Parathyroid adenoma (tissue), 2 donors: ENCODE measurements at regions not wholly inside any gene's neighbourhood (a gene's known extent, or its start where the extent isn't known, plus 50 kb on each side); places are given as distances from the start of the nearest gene placed in this dataset.

Experiments
- H2AFZ ChIP-seq: fragments of 300-600 bp; sonication (generic); one replicate; pipeline ENCODE4 v1.7.0; 2017; ENCODE audit warnings: antibody characterized with exemption, mild to moderate bottlenecking
- H3K27ac ChIP-seq: fragments of 300-600 bp; sonication (generic); one replicate; pipeline ENCODE4 v1.7.0; 2017
- H3K27me3 ChIP-seq: fragments of 300-600 bp; sonication (generic); one replicate; pipeline ENCODE4 v1.7.0; 2017; ENCODE audit warnings: low read length; ENCODE audit not compliant: control insufficient read depth, insufficient read depth
- H3K36me3 ChIP-seq: fragments of 300-600 bp; sonication (generic); one replicate; pipeline ENCODE4 v1.7.0; 2017; ENCODE audit warnings: low read length; ENCODE audit not compliant: control insufficient read depth, insufficient read depth
- H3K4me1 ChIP-seq: fragments of 300-600 bp; sonication (generic); one replicate; pipeline ENCODE4 v1.7.0; 2017; ENCODE audit warnings: control low read depth
- H3K4me2 ChIP-seq: fragments of 300-600 bp; sonication (generic); one replicate; pipeline ENCODE4 v1.7.0; 2017; ENCODE audit warnings: low read length
- H3K4me3 ChIP-seq: fragments of 300-600 bp; sonication (generic); one replicate; pipeline ENCODE4 v1.7.0; 2017; ENCODE audit warnings: low read depth, low read length
- H3K79me2 ChIP-seq: fragments of 300-600 bp; sonication (generic); one replicate; pipeline ENCODE4 v1.7.0; 2017; ENCODE audit warnings: control low read depth
- H3K9ac ChIP-seq: fragments of 300-600 bp; sonication (generic); one replicate; pipeline ENCODE4 v1.7.0; 2017; ENCODE audit warnings: mild to moderate bottlenecking
- H3K9me3 ChIP-seq: fragments of 300-600 bp; sonication (generic); one replicate; pipeline ENCODE4 v1.7.0; 2017; ENCODE audit warnings: low read length; ENCODE audit not compliant: control insufficient read depth
- TF ChIP-seq, protein P1 (sequence below): fragments of 300-600 bp; sonication (generic); IDR thresholded peaks from one replicate; pipeline ENCODE4 v1.7.0; 2017; ENCODE audit warnings: antibody characterized with exemption, mild to moderate bottlenecking
- donor health status: primary hyperparathyroidism.

DNA sequence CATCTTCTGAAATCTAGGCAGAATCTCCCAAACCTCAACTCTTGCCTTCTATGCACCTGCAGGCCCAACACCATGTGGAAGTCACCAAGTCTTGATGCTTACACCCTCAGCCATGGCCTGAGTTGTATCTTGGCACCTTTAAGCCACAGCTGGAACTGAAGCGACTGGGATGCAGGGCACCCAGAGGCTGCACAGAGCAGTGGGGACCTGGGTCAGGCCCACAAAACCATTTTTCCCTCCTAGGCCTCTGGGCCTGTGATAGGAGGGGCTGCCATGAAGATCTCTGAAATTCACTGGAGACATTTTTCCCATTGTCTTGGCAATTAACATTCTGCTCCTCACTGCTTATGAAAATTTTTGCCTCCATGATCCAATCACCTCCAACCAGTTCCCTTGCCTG, 1388.5 kb downstream of the ADGRL3 start:
- H2AFZ ChIP-seq = no peak overlapping the region
- no peak overlapping the region for H3K4me2 ChIP-seq
- H3K27ac ChIP-seq = no peak overlapping the region
- H3K9ac ChIP-seq = no peak overlapping the region
- H3K4me1 ChIP-seq = no peaks in the 10 kb centered on the region
- H3K27me3 ChIP-seq = no peaks in the 10 kb centered on the region
- no peaks in the 10 kb centered on the region for H3K79me2 ChIP-seq
- no peaks in the 10 kb centered on the region for H3K9me3 ChIP-seq
- H3K36me3 ChIP-seq = no peaks in the 10 kb centered on the region
- TF ChIP-seq, protein P1, sequence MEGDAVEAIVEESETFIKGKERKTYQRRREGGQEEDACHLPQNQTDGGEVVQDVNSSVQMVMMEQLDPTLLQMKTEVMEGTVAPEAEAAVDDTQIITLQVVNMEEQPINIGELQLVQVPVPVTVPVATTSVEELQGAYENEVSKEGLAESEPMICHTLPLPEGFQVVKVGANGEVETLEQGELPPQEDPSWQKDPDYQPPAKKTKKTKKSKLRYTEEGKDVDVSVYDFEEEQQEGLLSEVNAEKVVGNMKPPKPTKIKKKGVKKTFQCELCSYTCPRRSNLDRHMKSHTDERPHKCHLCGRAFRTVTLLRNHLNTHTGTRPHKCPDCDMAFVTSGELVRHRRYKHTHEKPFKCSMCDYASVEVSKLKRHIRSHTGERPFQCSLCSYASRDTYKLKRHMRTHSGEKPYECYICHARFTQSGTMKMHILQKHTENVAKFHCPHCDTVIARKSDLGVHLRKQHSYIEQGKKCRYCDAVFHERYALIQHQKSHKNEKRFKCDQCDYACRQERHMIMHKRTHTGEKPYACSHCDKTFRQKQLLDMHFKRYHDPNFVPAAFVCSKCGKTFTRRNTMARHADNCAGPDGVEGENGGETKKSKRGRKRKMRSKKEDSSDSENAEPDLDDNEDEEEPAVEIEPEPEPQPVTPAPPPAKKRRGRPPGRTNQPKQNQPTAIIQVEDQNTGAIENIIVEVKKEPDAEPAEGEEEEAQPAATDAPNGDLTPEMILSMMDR = no peak
- H3K4me3 ChIP-seq = no peak overlapping the region

DNA sequence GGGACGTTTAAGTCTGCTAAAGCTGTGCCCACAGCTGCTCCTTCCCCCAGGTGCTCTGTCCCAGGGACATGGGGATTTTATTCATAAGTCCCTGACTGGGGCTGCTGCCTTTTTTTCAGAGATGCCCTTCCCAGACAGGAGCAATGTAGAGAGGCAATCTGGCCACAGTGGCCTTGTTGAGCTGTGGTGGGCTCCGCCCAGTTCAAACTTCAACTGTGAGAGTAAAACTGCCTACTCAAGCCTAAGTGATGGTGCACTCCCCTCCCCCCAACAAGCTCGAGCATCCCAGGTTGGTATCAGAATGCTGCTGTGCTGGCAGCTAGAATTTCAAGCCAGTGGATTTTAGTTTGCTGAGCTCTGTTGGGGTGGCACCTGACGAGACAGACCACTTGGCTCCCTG, 1371.4 kb downstream of the ADGRL3 start:
- Histone ChIP-seq H3K4me1 (no peaks in the 10 kb centered on the region), H3K27me3 (no peaks in the 10 kb centered on the region), H3K4me2 (no peak overlapping the region), H2AFZ (no peak overlapping the region), H3K9me3 (no peaks in the 10 kb centered on the region), H3K9ac (no peak overlapping the region), H3K36me3 (no peaks in the 10 kb centered on the region), H3K27ac (no peak overlapping the region), H3K4me3 (no peak overlapping the region), H3K79me2 (no peaks in the 10 kb centered on the region)
- TF ChIP-seq, protein P1 = no peak

DNA sequence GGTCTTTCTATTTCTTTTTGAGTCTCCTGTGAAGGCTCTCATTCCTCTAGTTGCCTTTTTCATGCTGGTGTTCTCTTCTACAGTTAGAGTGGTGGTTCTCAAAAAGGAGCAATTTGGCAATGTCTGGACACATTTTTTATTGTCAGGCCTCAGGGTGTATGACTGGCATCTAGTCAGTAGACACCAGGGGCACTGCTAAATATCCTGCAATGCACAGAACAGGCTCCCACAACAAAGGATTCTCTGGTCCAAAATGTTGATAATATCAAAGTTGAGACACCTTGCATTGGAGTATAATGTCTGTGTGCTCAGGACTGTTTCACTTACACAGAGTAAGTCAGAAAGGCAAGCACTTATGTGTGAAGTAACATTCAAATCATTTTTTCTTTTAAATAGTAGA, 1360.7 kb downstream of the ADGRL3 start:
- Histone ChIP-seq H3K36me3 (no peaks in the 10 kb centered on the region), H3K79me2 (no peaks in the 10 kb centered on the region), H3K4me1 (no peaks in the 10 kb centered on the region), H3K9me3 (no peaks in the 10 kb centered on the region), H3K27me3 (no peaks in the 10 kb centered on the region), H3K4me2 (no peak overlapping the region), H3K4me3 (no peak overlapping the region), H3K9ac (no peak overlapping the region), H3K27ac (no peak overlapping the region), H2AFZ (no peak overlapping the region)
- TF ChIP-seq, protein P1 = no peak

DNA sequence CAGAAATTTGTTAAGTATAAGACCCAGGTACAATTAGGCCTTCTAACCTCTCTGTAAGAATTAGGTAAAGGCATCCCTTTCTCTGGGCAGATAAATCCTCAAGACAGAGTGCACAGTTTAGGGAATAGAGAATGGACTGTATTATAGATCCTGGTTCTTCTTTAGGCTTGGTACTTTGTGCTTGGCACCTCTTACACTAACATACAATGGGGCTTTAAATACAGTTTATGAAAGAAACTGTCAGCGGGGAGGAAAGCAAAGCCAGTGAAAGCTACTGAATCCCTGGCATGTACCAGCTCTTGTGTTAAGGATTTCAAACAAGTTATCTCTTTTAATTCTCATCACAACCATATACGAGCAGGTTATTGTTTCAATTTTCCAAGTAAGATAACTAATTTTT, 1350.0 kb downstream of the ADGRL3 start:
- no peak overlapping the region for H3K9ac ChIP-seq
- no peaks in the 10 kb centered on the region for H3K79me2 ChIP-seq
- H3K4me3 ChIP-seq = no peak overlapping the region
- H3K9me3 ChIP-seq = no peaks in the 10 kb centered on the region
- H3K36me3 ChIP-seq = no peaks in the 10 kb centered on the region
- no peak overlapping the region for H3K4me2 ChIP-seq
- no peak overlapping the region for H2AFZ ChIP-seq
- no peaks in the 10 kb centered on the region for H3K27me3 ChIP-seq
- TF ChIP-seq, protein P1 = no peak
- H3K4me1 ChIP-seq = no peaks in the 10 kb centered on the region
- no peak overlapping the region for H3K27ac ChIP-seq

DNA sequence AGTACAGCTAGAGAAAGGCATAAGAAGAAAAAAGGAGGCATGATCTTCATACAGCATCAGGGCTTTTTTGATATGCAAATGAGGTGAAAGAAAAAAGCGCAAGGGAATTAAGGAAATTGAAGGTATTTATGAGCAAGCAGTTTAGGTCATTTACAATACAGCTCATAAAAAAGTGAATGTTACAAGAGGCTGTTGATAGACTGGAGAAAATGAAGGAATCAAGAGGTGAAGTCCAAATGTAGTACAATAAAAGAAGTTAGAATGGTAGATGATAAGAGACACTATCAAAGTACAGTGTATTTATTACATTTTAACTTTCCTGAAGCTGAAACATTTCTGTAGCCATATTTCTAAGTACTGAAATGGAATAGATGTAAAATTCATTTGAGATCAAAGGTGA, 1349.5 kb downstream of the ADGRL3 start:
- no peaks in the 10 kb centered on the region for H3K4me1 ChIP-seq
- no peak overlapping the region for H3K9ac ChIP-seq
- H3K4me2 ChIP-seq = no peak overlapping the region
- H3K9me3 ChIP-seq = no peaks in the 10 kb centered on the region
- H3K36me3 ChIP-seq = no peaks in the 10 kb centered on the region
- H2AFZ ChIP-seq = no peak overlapping the region
- H3K27me3 ChIP-seq = no peaks in the 10 kb centered on the region
- no peak overlapping the region for H3K27ac ChIP-seq
- H3K4me3 ChIP-seq = no peak overlapping the region
- H3K79me2 ChIP-seq = no peaks in the 10 kb centered on the region
- TF ChIP-seq, protein P1 = no peak
